ENCODE measurements at regions not wholly inside any gene's neighbourhood (a gene's known extent, or its start where the extent isn't known, plus 50 kb on each side); places are given as distances from the start of the nearest gene placed in this dataset.
A peak's percentile ranks its signal among the peaks of the same experiment; 100 is the strongest.

DNA sequence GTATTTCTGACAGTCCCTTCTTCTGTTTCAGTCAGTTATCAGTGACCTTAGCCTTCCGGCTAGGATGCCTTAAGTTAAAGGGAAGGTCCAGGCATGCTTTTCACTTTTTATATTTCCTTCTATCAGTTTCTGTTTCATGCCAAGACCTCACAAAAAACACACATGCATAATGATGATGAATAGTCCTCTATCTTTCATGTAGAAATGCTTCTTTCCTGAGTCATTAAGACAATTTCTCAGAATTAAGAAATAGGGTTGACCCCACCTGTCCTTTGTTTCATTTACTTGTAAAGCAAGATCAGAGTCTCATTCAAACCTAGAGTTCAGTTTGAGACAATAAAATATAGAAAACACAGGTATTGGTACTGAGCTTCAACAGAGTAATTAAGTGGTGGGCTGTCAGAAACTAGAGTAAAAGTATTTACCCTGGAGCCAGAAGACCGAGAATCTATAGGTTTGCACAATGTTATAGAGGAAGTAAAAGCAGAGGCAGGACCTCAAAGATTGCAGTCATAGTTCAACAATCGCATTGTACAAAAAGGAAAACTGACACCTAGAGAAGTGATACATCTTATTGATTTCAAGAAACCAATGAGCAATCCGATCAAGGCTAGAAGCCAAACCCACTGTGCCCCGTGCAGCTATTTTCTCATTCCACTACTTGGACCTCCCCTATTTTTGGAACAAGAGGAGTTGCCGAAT, 118.7 kb upstream of the PUM3 start:
- 51 to 55% methylated on average over 6 of the region's 6 CpGs for WGBS, 2 donors
- DNase-seq (no peak), ATAC-seq (ENCODE audit: low FRiP score) (no peak)
- Histone ChIP-seq H3K36me3 (ENCODE audit: control insufficient read depth in 1 of 2, insufficient read depth in 2 of 2, low read length in 1 of 2) (no peaks in the 10 kb centered on the region), H3K27me3 (ENCODE audit: control insufficient read depth in 1 of 2, insufficient read depth in 2 of 2, low read length in 1 of 2) (peaks cover 0 to 5% of the 10 kb centered on the region in 2 donors), H3K27ac (ENCODE audit: low read depth in 1 of 2, low read length in 2 of 2) (no peak overlapping the region), H3K4me3 (ENCODE audit: low read length in 2 of 2) (no peak overlapping the region), H3K9me3 (ENCODE audit: control insufficient read depth, low read length) (no peaks in the 10 kb centered on the region), H3K4me1 (ENCODE audit: control insufficient read depth in 1 of 2, insufficient read depth in 2 of 2, low read length in 2 of 2) (no peaks in the 10 kb centered on the region)
- intact Hi-C loops (cut with DNase I) = no loop called here

DNA sequence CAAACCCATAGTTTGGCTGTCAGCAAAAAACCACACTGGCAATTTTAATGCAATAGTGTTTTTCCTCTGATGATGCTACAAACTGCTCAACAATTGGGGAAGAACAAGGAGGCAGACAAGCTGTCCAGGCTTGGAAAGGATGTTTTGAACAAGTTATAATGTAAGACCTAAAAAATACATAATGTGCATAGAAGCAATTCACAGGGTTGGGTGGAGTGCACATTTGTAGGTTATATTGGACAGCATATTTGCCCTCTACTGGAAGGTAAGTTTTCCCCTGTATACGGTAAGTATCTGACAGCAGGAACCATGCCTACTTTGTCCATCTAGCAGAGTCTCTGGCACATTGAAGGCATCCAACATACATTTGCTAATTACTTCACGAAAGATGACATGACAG, 114.3 kb upstream of the PUM3 start:
- intact Hi-C loops (cut with DNase I) = no loop called here

GRCh38 chr9:2957656-2958200, 113.8 kb upstream of the PUM3 start:
- Histone ChIP-seq H3K36me3 (ENCODE audit: control insufficient read depth in 1 of 2, insufficient read depth in 2 of 2, low read length in 1 of 2) (no peaks in the 10 kb centered on the region), H3K4me1 (ENCODE audit: control insufficient read depth in 1 of 2, insufficient read depth in 2 of 2, low read length in 2 of 2) (no peaks in the 10 kb centered on the region), H3K27me3 (ENCODE audit: control insufficient read depth in 1 of 2, insufficient read depth in 2 of 2, low read length in 1 of 2) (peaks cover 0 to 5% of the 10 kb centered on the region in 2 donors), H3K9me3 (ENCODE audit: control insufficient read depth, low read length) (no peaks in the 10 kb centered on the region), H3K4me3 (ENCODE audit: low read length in 2 of 2) (no peak overlapping the region), H3K27ac (ENCODE audit: low read depth in 1 of 2, low read length in 2 of 2) (no peak overlapping the region)
- WGBS, 2 donors = 53 to 61% methylated on average over 6 of the region's 6 CpGs
- intact Hi-C loops (cut with DNase I) = no loop called here
- no peak for ATAC-seq (ENCODE audit: low FRiP score)
- DNase-seq = no peak

More for the DNA sequence above, 114.3 kb upstream of the PUM3 start:
- H3K27ac ChIP-seq (ENCODE audit: low read depth in 1 of 2, low read length in 2 of 2) = no peak overlapping the region
- H3K27me3 ChIP-seq (ENCODE audit: control insufficient read depth in 1 of 2, insufficient read depth in 2 of 2, low read length in 1 of 2) = peaks cover 0 to 5% of the 10 kb centered on the region in 2 donors
- no peaks in the 10 kb centered on the region for H3K4me1 ChIP-seq (ENCODE audit: control insufficient read depth in 1 of 2, insufficient read depth in 2 of 2, low read length in 2 of 2)
- no peak for ATAC-seq (ENCODE audit: low FRiP score)
- 84 to 85% methylated on average over 2 of the region's 2 CpGs for WGBS, 2 donors
- no peaks in the 10 kb centered on the region for H3K9me3 ChIP-seq (ENCODE audit: control insufficient read depth, low read length)
- DNase-seq = no peak
- H3K4me3 ChIP-seq (ENCODE audit: low read length in 2 of 2) = no peak overlapping the region
- H3K36me3 ChIP-seq (ENCODE audit: control insufficient read depth in 1 of 2, insufficient read depth in 2 of 2, low read length in 1 of 2) = no peaks in the 10 kb centered on the region

- H3K4me3 ChIP-seq (ENCODE audit: low read length in 2 of 2) = no peak overlapping the region
- intact Hi-C loops (cut with DNase I) = no loop called here
- H3K4me1 ChIP-seq (ENCODE audit: control insufficient read depth in 1 of 2, insufficient read depth in 2 of 2, low read length in 2 of 2) = no peaks in the 10 kb centered on the region
- H3K27me3 ChIP-seq (ENCODE audit: control insufficient read depth in 1 of 2, insufficient read depth in 2 of 2, low read length in 1 of 2) = peaks cover 4 to 5% of the 10 kb centered on the region in 2 donors
- H3K27ac ChIP-seq (ENCODE audit: low read depth in 1 of 2, low read length in 2 of 2) = no peak overlapping the region
- H3K36me3 ChIP-seq (ENCODE audit: control insufficient read depth in 1 of 2, insufficient read depth in 2 of 2, low read length in 1 of 2) = no peaks in the 10 kb centered on the region
- ATAC-seq (ENCODE audit: low FRiP score) (no peak), DNase-seq (no peak)
- H3K9me3 ChIP-seq (ENCODE audit: control insufficient read depth, low read length) = no peaks in the 10 kb centered on the region
- WGBS, 2 donors = 34% methylated on average over 2 of the region's 2 CpGs
These were observed 111.7 kb upstream of the PUM3 start for GRCh38 chr9:2955575-2955974.

DNA sequence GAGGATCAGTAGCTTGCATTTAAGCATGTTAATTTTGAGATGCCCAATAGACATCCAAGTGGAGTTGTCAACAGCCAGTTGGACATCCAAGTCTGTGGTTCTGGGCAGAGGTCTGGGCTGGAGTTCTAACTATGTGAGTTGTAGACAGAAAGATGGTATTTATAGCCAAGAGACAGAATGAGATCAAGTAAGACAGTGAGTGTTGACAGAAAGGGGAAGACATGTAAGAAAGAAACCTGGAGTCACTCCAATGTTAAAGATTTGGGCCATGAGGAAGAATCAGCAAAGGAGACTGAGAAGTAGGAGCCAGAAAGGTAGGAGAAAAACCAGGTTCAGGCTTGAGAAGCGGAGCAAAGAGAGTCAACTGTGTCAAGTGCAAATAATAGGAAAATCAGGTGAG, 95.5 kb upstream of the PUM3 start:
- H3K4me1 ChIP-seq (ENCODE audit: control insufficient read depth in 1 of 2, insufficient read depth in 2 of 2, low read length in 2 of 2) = no peaks in the 10 kb centered on the region
- WGBS, 2 donors = 86 to 89% methylated on average over 1 of the region's 1 CpG
- H3K27me3 ChIP-seq (ENCODE audit: control insufficient read depth in 1 of 2, insufficient read depth in 2 of 2, low read length in 1 of 2) = no peaks in the 10 kb centered on the region
- no peak for ATAC-seq (ENCODE audit: low FRiP score)
- H3K27ac ChIP-seq (ENCODE audit: low read depth in 1 of 2, low read length in 2 of 2) = no peak overlapping the region
- H3K36me3 ChIP-seq (ENCODE audit: control insufficient read depth in 1 of 2, insufficient read depth in 2 of 2, low read length in 1 of 2) = no peaks in the 10 kb centered on the region
- no peak for DNase-seq
- no peaks in the 10 kb centered on the region for H3K9me3 ChIP-seq (ENCODE audit: control insufficient read depth, low read length)
- intact Hi-C loops (cut with DNase I) = no loop called here
- H3K4me3 ChIP-seq (ENCODE audit: low read length in 2 of 2) = no peak overlapping the region

DNA sequence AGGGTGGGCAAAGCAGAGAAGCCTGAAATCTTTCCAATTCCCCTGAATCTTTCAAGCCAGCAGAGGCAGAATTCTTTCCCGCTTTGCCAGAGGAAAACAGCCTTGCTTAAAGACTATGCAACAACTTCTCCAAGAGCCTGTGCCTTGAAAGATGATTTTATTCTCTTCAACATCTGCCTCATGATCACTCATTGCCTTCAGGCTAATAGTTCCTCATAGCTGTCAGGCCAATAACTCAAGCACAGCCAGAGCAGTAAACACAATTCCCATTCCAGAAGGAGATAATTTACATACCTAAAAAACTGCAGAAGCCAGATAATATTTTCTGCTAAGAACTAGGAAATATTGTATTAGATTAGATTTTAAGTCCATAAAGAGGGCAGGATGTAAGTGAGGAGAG, 92.3 kb upstream of the PUM3 start:
- Histone ChIP-seq H3K9me3 (ENCODE audit: control insufficient read depth, low read length) (no peaks in the 10 kb centered on the region), H3K27ac (ENCODE audit: low read depth in 1 of 2, low read length in 2 of 2) (no peak overlapping the region), H3K36me3 (ENCODE audit: control insufficient read depth in 1 of 2, insufficient read depth in 2 of 2, low read length in 1 of 2) (no peaks in the 10 kb centered on the region), H3K4me1 (ENCODE audit: control insufficient read depth in 1 of 2, insufficient read depth in 2 of 2, low read length in 2 of 2) (no peaks in the 10 kb centered on the region), H3K4me3 (ENCODE audit: low read length in 2 of 2) (no peak overlapping the region), H3K27me3 (ENCODE audit: control insufficient read depth in 1 of 2, insufficient read depth in 2 of 2, low read length in 1 of 2) (no peaks in the 10 kb centered on the region)
- 41 to 87% methylated on average over 1 of the region's 1 CpG for WGBS, 2 donors
- intact Hi-C loops (cut with DNase I) = no loop called here
- ATAC-seq (ENCODE audit: low FRiP score) (no peak), DNase-seq (no peak)

DNA sequence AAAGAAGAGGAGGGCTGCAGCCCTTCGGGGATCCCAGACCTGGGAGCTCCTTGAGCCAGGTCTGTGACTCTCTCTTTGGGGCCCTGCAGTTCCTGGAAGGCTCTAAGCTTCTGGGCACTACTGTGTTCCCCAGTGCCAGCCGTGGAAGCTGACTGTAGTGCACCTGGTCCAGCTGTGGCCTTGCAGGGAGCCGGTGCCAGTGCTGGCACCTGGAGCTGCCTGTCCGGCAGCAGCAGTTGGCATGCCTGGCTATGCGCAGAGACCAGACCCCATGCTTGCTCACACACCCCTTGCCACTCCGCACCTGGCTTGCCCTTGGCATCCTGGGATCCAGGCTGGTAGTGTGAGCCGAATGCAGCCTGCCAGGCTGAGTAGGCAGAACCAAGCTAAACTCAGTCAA, 91.0 kb upstream of the PUM3 start:
- no peaks in the 10 kb centered on the region for H3K4me1 ChIP-seq (ENCODE audit: control insufficient read depth in 1 of 2, insufficient read depth in 2 of 2, low read length in 2 of 2)
- no peak overlapping the region for H3K4me3 ChIP-seq (ENCODE audit: low read length in 2 of 2)
- peak; percentile 38 for ATAC-seq (ENCODE audit: low FRiP score)
- H3K27ac ChIP-seq (ENCODE audit: low read depth in 1 of 2, low read length in 2 of 2) = no peak overlapping the region
- 86 to 88% methylated on average over 7 of the region's 7 CpGs for WGBS, 2 donors
- H3K9me3 ChIP-seq (ENCODE audit: control insufficient read depth, low read length) = no peaks in the 10 kb centered on the region
- H3K27me3 ChIP-seq (ENCODE audit: control insufficient read depth in 1 of 2, insufficient read depth in 2 of 2, low read length in 1 of 2) = no peaks in the 10 kb centered on the region
- DNase-seq = no peak
- intact Hi-C loops (cut with DNase I) = no loop called here
- H3K36me3 ChIP-seq (ENCODE audit: control insufficient read depth in 1 of 2, insufficient read depth in 2 of 2, low read length in 1 of 2) = no peaks in the 10 kb centered on the region

- DNase-seq = no peak
- intact Hi-C loops (cut with DNase I) = no loop called here
- ATAC-seq (ENCODE audit: low FRiP score) = no peak
- Histone ChIP-seq H3K9me3 (ENCODE audit: control insufficient read depth, low read length) (no peaks in the 10 kb centered on the region), H3K27me3 (ENCODE audit: control insufficient read depth in 1 of 2, insufficient read depth in 2 of 2, low read length in 1 of 2) (no peaks in the 10 kb centered on the region), H3K27ac (ENCODE audit: low read depth in 1 of 2, low read length in 2 of 2) (no peak overlapping the region), H3K4me3 (ENCODE audit: low read length in 2 of 2) (no peak overlapping the region), H3K4me1 (ENCODE audit: control insufficient read depth in 1 of 2, insufficient read depth in 2 of 2, low read length in 2 of 2) (no peaks in the 10 kb centered on the region), H3K36me3 (ENCODE audit: control insufficient read depth in 1 of 2, insufficient read depth in 2 of 2, low read length in 1 of 2) (no peaks in the 10 kb centered on the region)
- WGBS, 2 donors = 81 to 84% methylated on average over 7 of the region's 7 CpGs
These were observed 90.4 kb upstream of the PUM3 start for GRCh38 chr9:2934241-2934650.

All from aorta (tissue), 5 donors.